COLO668 (cell line): ENCODE measurements at regions not wholly inside any gene's neighbourhood (a gene's known extent, or its start where the extent isn't known, plus 50 kb on each side); places are given as distances from the start of the nearest gene placed in this dataset.
"Not testable (repeated sequence)": the region's sequence is repeated elsewhere in the genome, so short reads cannot be mapped to it uniquely, and the experiment has no call there.

Experiments used
- DNase-seq: peaks from one replicate; lab custom pipeline; 2025; ENCODE audit not compliant: unreplicated experiment; lab: John Stamatoyannopoulos, UW

GRCh38 chr7:114802632-114803031 is 119.3 kb upstream of the MDFIC start:
- DNase-seq: no peak

GRCh38 chr7:114806590-114807162 is 115.2 kb upstream of the MDFIC start:
- DNase-seq: no peak

GRCh38 chr7:114812570-114812969 is 109.3 kb upstream of the MDFIC start:
- DNase-seq: no peak

GRCh38 chr7:114813624-114814023 is 108.3 kb upstream of the MDFIC start:
- DNase-seq: no peak

- DNase-seq: not testable (repeated sequence)
These were observed 104.9 kb upstream of the MDFIC start for GRCh38 chr7:114817036-114817435.

GRCh38 chr7:114818501-114818900 is 103.4 kb upstream of the MDFIC start:
- DNase-seq: no peak

- no peak for DNase-seq
These were observed 102.1 kb upstream of the MDFIC start for GRCh38 chr7:114819616-114820362.

- no peak for DNase-seq
These were observed 100.6 kb upstream of the MDFIC start for GRCh38 chr7:114821030-114821900.

GRCh38 chr7:114822131-114822530 is 99.8 kb upstream of the MDFIC start:
- no peak for DNase-seq

- no peak for DNase-seq
These were observed 99.0 kb upstream of the MDFIC start for GRCh38 chr7:114822844-114823243.

- no peak for DNase-seq
These were observed 98.6 kb upstream of the MDFIC start for GRCh38 chr7:114823290-114823689.

- DNase-seq: no peak
These were observed 96.4 kb upstream of the MDFIC start for GRCh38 chr7:114825423-114825951.

GRCh38 chr7:114830952-114831351 is 90.9 kb upstream of the MDFIC start:
- DNase-seq: no peak

GRCh38 chr7:114832906-114833595 is 88.8 kb upstream of the MDFIC start:
- no peak for DNase-seq

GRCh38 chr7:114835303-114835702 is 86.6 kb upstream of the MDFIC start:
- no peak for DNase-seq

GRCh38 chr7:114835861-114836260 is 86.0 kb upstream of the MDFIC start:
- DNase-seq: no peak

GRCh38 chr7:114842551-114843065 is 79.3 kb upstream of the MDFIC start:
- DNase-seq: no peak

GRCh38 chr7:114843102-114843501 is 78.8 kb upstream of the MDFIC start:
- no peak for DNase-seq

GRCh38 chr7:114851406-114852061 is 70.4 kb upstream of the MDFIC start:
- DNase-seq: no peak

- DNase-seq: no peak
These were observed 69.6 kb upstream of the MDFIC start for GRCh38 chr7:114852293-114852692.
